NT2/D1 (cell line): ENCODE measurements at regions not wholly inside any gene's neighbourhood (a gene's known extent, or its start where the extent isn't known, plus 50 kb on each side); places are given as distances from the start of the nearest gene placed in this dataset.
"Not testable (repeated sequence)": the region's sequence is repeated elsewhere in the genome, so short reads cannot be mapped to it uniquely, and the experiment has no call there.

Experiments
- DNase-seq: peaks from one replicate; pipeline ENCODE4 v3.0.0-alpha.2; 2011; ENCODE audit warnings: low read depth, low spot score
- H3K27me3 ChIP-seq: 2 replicates; pipeline ENCODE4 v1.6.0; 2011; ENCODE audit warnings: mild to moderate bottlenecking; ENCODE audit not compliant: insufficient read length, insufficient read depth
- H3K36me3 ChIP-seq: 2 replicates; pipeline ENCODE4 v1.6.1; 2011; ENCODE audit warnings: mild to moderate bottlenecking, low read length, mixed read lengths; ENCODE audit not compliant: insufficient read depth, insufficient read length
- H3K4me1 ChIP-seq: 2 replicates; pipeline ENCODE4 v1.5.1; 2011; ENCODE audit not compliant: insufficient read depth, insufficient read length
- H3K4me3 ChIP-seq: 2 replicates; pipeline ENCODE4 v1.5.1; 2011; ENCODE audit warnings: low read depth; ENCODE audit not compliant: insufficient read length
- H3K9ac ChIP-seq: 2 replicates; pipeline ENCODE4 v1.6.0; 2011; ENCODE audit warnings: low read depth; ENCODE audit not compliant: insufficient read length
- H3K9me3 ChIP-seq: 2 replicates; pipeline ENCODE4 v1.5.1; 2011; ENCODE audit warnings: mild to moderate bottlenecking, low read length; ENCODE audit not compliant: insufficient read depth
- SUZ12 ChIP-seq: IDR thresholded peaks from 2 replicates; pipeline ENCODE4 v1.6.1; 2011; ENCODE audit not compliant: insufficient read length, insufficient read depth; ENCODE audit errors: extremely low read depth
- YY1 ChIP-seq: IDR thresholded peaks from 2 replicates; pipeline ENCODE4 v1.6.1; 2011; ENCODE audit not compliant: insufficient read length, insufficient read depth
- ZNF274 ChIP-seq: IDR thresholded peaks from 2 replicates; pipeline ENCODE4 v1.6.1; 2011; ENCODE audit warnings: mild to moderate bottlenecking, low read depth, low read length

DNA sequence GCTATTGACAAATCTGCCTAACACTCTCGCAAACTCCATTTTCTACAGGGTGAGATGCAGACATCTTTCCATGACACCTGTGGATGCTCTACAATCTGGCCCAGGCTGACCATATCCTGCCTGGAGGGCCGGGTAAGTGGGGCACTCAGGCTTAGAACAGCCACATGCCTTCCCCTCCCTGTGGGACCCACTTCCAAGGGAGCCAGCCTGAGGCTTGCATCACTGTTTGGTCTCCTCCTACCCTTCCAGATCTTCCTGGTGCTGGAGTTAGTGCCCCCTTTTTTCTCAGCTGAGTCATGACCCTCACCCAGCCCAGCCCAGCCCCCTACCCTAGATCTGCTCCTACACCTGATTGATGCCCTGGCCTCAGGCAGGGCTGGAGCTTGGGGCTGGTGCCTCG, 62.0 kb upstream of the KCNK12 start:
- DNase-seq = no peak
- Histone ChIP-seq H3K4me3 (no peak overlapping the region), H3K9ac (no peak overlapping the region), H3K27me3 (no peaks in the 10 kb centered on the region), H3K4me1 (peaks cover 9% of the 10 kb centered on the region), H3K9me3 (no peaks in the 10 kb centered on the region), H3K36me3 (no peaks in the 10 kb centered on the region)
- TF ChIP-seq YY1 = no peak
- TF ChIP-seq SUZ12 = no peak
- TF ChIP-seq ZNF274 = no peak

DNA sequence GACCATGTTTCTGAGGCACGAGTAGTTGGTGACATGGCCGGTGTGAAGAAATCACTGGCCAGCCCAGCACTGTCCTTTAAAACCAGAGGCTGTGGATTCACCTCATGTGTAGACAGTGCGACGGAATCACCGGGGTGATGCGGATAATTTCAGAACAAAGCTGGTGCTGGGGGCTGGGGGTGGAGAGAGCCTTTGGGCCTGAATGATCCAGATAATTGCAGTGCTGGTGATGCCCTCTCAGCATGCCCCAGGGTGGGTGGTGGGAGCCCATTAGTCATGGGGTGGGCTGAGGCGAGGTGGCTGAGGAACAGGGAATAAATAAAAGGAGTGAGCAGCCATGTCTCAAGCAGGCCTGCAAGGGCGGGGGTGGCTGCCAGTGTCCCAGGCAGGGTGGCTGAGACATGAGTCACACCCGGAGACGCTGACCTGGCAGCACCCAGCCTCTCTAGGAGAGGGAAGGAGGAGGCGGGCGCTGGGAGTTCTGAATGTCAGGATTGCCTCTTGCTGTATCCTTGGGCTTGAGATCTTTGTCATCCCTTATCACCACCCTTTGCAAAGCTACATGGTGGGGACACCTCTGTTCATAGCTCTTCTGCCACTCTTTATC, 61.1 kb upstream of the KCNK12 start:
- no peaks in the 10 kb centered on the region for H3K36me3 ChIP-seq
- H3K4me1 ChIP-seq = peaks cover 9% of the 10 kb centered on the region
- no peak overlapping the region for H3K9ac ChIP-seq
- TF ChIP-seq YY1 = no peak
- TF ChIP-seq SUZ12 = no peak
- TF ChIP-seq ZNF274 = no peak
- DNase-seq = no peak
- H3K27me3 ChIP-seq = no peaks in the 10 kb centered on the region
- H3K4me3 ChIP-seq = no peak overlapping the region
- H3K9me3 ChIP-seq = no peaks in the 10 kb centered on the region

DNA sequence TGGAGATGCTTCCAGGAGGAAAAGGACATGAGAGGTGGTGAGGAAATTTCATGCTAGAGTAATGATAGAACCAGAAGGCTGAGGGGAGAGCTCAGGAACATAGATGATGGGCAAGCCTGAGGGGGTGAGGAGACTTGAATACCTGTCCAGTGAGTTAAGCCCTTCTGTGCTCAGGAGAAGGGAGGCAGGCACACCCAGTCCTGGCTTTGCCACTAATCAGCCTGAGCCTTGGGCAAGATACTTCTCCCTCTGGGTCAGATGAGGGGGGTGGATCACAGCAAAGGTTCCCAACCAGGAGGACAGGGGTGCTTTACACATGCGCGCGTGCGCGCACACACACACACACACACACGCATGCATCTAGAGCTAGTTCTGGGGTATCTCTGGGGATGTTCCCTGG, 60.5 kb upstream of the KCNK12 start:
- H3K27me3 ChIP-seq = no peaks in the 10 kb centered on the region
- no peak for TF ChIP-seq SUZ12
- TF ChIP-seq ZNF274 = no peak
- TF ChIP-seq YY1 = no peak
- no peaks in the 10 kb centered on the region for H3K9me3 ChIP-seq
- H3K4me3 ChIP-seq = no peak overlapping the region
- H3K9ac ChIP-seq = no peak overlapping the region
- peaks cover 9% of the 10 kb centered on the region for H3K4me1 ChIP-seq
- DNase-seq = no peak
- H3K36me3 ChIP-seq = no peaks in the 10 kb centered on the region

DNA sequence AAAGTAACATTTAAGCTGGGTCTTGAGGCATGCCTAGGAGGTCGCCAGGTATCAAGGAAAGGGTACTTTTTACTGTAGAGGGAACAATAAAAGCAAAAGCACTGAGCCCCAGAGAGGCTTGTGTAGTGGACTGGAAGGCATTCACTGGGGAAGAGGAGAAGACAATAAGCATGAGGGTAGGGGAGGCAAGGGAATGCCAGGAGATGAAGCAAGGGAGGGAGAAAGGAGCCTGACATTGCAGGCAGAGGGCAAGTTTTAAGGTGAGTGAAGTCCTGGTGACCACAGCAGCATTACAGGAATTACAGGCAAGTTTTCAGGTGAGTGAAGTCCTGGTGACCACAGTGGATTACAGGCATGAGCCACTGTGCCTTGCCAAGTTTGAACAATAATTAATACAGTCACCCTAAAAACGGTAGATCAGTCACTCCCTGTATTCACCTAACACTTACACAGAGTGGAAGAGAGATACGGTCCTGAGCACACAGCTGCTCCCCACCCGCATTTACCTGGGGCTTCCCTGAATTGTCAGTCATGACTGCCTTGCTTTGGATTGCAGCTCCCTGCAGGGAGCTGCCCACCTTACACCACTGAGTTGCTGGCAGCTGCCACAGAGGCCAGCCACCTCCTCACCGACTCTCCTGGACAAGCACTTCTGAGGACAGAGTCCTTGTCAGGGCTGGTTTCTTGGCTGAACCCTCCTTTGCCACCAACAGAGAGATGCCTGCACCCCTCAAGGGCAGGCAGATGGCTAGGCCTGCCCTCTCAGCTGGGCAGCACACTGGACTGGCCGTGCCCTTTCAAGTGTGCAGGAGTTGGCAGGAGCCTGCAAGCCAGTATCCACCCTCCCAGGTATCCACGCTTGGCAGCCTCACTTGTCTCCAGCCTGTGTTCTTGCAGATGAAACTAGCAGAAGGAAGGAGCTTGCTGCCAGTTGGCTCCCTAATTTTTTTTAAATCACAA, 59.0 kb upstream of the KCNK12 start:
- DNase-seq = no peak
- Histone ChIP-seq H3K9me3 (no peaks in the 10 kb centered on the region), H3K27me3 (no peaks in the 10 kb centered on the region), H3K36me3 (no peaks in the 10 kb centered on the region), H3K9ac (no peak overlapping the region), H3K4me1 (peaks cover 7% of the 10 kb centered on the region), H3K4me3 (no peak overlapping the region)
- TF ChIP-seq SUZ12 = no peak

DNA sequence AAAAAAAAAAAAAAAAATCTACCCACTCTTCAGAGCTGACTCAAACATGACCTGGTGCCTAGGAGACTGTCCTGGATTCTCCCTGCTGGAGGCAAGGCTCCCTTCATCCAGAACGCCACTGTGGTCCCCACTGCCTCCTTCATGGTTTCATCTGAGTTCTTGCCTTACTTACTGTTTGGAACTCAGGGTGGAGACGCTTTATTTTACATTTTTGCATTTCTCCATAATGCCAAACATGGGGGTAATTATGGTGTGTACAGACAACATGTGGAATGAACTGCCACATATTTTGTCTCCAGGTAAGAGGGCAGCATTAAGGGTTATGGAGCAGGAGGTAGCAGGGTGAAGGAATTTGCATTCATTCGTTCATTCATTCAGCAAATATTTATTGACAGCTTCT, 58.1 kb upstream of the KCNK12 start:
- DNase-seq = no peak
- no peak for TF ChIP-seq ZNF274
- TF ChIP-seq SUZ12 = no peak
- TF ChIP-seq YY1 = no peak
- Histone ChIP-seq H3K4me1 (peaks cover 7% of the 10 kb centered on the region), H3K36me3 (no peaks in the 10 kb centered on the region), H3K9ac (no peak overlapping the region), H3K4me3 (no peak overlapping the region), H3K27me3 (no peaks in the 10 kb centered on the region), H3K9me3 (no peaks in the 10 kb centered on the region)

DNA sequence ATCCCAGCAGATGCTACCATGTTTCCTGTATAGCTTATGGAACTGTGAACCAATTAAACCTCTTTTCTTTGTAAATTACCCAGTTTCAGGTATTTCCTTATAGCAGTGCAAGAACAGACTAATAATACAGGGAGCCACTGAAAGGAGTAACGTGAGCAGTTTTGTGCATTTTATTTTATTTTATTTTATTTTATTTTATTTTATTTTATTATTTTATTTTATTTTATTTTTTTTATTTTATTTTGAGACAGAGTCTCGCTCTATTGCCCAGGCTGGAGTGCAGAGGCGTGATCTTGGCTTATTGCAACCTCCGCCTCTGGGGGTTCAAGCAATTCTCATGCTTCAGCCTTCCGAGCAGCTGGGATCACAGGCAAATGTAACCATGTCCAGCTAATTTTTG, 55.9 kb upstream of the KCNK12 start:
- Histone ChIP-seq H3K4me3 (no peak overlapping the region), H3K36me3 (no peaks in the 10 kb centered on the region), H3K4me1 (peaks cover 1% of the 10 kb centered on the region), H3K9ac (no peak overlapping the region), H3K9me3 (no peaks in the 10 kb centered on the region), H3K27me3 (no peaks in the 10 kb centered on the region)
- TF ChIP-seq SUZ12 = no peak
- no peak for TF ChIP-seq ZNF274
- no peak for TF ChIP-seq YY1
- no peak for DNase-seq

DNA sequence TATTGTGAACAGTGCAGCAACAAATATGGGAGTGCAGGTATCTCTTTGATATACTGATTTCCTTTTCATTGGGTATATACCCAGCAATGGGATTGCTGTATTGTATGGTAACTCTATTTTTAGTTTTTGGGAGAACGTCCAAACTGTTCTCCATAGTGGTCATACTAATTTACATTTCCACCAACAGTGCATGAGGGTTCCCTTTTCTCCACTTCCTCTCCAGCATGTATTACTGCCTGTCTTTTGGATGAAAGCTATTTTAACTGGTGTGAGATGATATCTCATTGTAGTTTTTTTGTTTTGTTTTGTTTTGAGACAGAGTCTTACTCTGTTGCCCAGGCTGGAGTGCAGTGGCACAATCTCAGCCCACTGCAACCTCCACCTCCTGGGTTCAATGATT, 52.4 kb upstream of the KCNK12 start:
- H3K9ac ChIP-seq, H3K36me3 ChIP-seq, H3K9me3 ChIP-seq, H3K27me3 ChIP-seq, H3K4me1 ChIP-seq, DNase-seq, H3K4me3 ChIP-seq: not testable (repeated sequence)
